ENCODE measurements at regions not wholly inside any gene's neighbourhood (a gene's known extent, or its start where the extent isn't known, plus 50 kb on each side); places are given as distances from the start of the nearest gene placed in this dataset.

- no peak overlapping the region for H3K4me3 ChIP-seq (replicated peaks in 1 of 3; ENCODE audit: insufficient read depth in 1 of 3, low read depth in 1 of 3, low read length in 3 of 3)
- BruUV-seq (replicated peaks), result no TSS peak
- ChIA-PET POLR2A (no interaction called here), CTCF (interaction anchor here (1.6 kb wide), 1 partner anchor 18 kb away, joined by 4 read pairs; no protein-coding TSS in a partner anchor)
- H3K4me2 ChIP-seq (ENCODE audit: insufficient read depth, low read length), result no peak overlapping the region
- H3K27me3 ChIP-seq (ENCODE audit: control insufficient read depth in 2 of 2, insufficient read depth in 2 of 2, low read length in 2 of 2), result no peaks in the 10 kb centered on the region
- no peaks in the 10 kb centered on the region for H3K36me3 ChIP-seq (ENCODE audit: control insufficient read depth in 2 of 2, extremely low read depth in 1 of 2, insufficient read depth in 2 of 2, low read length in 2 of 2)
- no peak for FAIRE-seq
- H3K9ac ChIP-seq (replicated peaks; ENCODE audit: extremely low read depth, insufficient read depth, low read length), result no peak overlapping the region
- H3K79me2 ChIP-seq (ENCODE audit: control insufficient read depth, insufficient read depth, low read length), result no peaks in the 10 kb centered on the region
- H3K27ac ChIP-seq (ENCODE audit: insufficient read depth, low read depth, low read length), result no peak overlapping the region
- no peaks in the 10 kb centered on the region for H3K4me1 ChIP-seq (ENCODE audit: control insufficient read depth, extremely low read depth, insufficient read depth, low read length)
- TF ChIP-seq GATA2 (IDR thresholded peaks at IDR 0.05; ENCODE audit: insufficient read depth, insufficient read length, low read depth, low read length) (no peak), EZH2 (IDR thresholded peaks at IDR 0.05; ENCODE audit: borderline replicate concordance, low read depth, low read length, severe bottlenecking) (no peak), POLR2AphosphoS5 (IDR thresholded peaks at IDR 0.05; ENCODE audit: insufficient read depth, low read depth, low read length) (no peak), JUN (IDR thresholded peaks at IDR 0.05; ENCODE audit: borderline replicate concordance, insufficient read depth, insufficient read length, low read depth) (no peak), MYC (IDR thresholded peaks at IDR 0.05; ENCODE audit: low read depth, low read length) (no peak), MAX (IDR thresholded peaks at IDR 0.05; ENCODE audit: insufficient read depth, insufficient read length) (no peak), FOS (IDR thresholded peaks at IDR 0.05; ENCODE audit: borderline replicate concordance, insufficient read depth, low read length) (no peak), CTCF (IDR thresholded peaks at IDR 0.05; ENCODE audit: extremely low read depth in 1 of 2, insufficient read depth in 1 of 2, low read depth in 1 of 2, low read length in 2 of 2) (no peak), POLR2A (IDR thresholded peaks at IDR 0.05; ENCODE audit: low read depth, low read length) (no peak)
- intact Hi-C loops (cut with micrococcal nuclease), result no loop called here
- DNase-seq (ENCODE audit: low read depth, low spot score), result no peak
- dilution Hi-C loops (cut with MboI; ENCODE audit: extremely low pct_ligation_motif_present, low sequenced_read_pairs), result no loop called here
- H2AFZ ChIP-seq (ENCODE audit: low read depth, low read length), result no peak overlapping the region
- no peaks in the 10 kb centered on the region for H4K20me1 ChIP-seq (replicated peaks; ENCODE audit: control insufficient read depth, extremely low read depth, insufficient read depth, low read length)
- no peaks in the 10 kb centered on the region for H3K9me1 ChIP-seq (replicated peaks; ENCODE audit: control insufficient read depth, extremely low read depth, insufficient read depth, low read length)
- no peaks in the 10 kb centered on the region for H3K9me3 ChIP-seq (replicated peaks; ENCODE audit: control insufficient read depth, insufficient read depth, low read length)
Observed at GRCh38 chr9:28801144-28801799, 1228.0 kb upstream of the C9orf72 start.
